Cardiac muscle cell (in vitro differentiated cells and primary cell): ENCODE measurements at regions not wholly inside any gene's neighbourhood (a gene's known extent, or its start where the extent isn't known, plus 50 kb on each side); places are given as distances from the start of the nearest gene placed in this dataset.

Source experiments
- DNase-seq, 2 donors: peaks; one replicate each; pipeline versions ENCODE4 v3.0.0 to v3.0.0-alpha.2; 2010 to 2017; ENCODE audit warnings: low read depth in 1 of 2, low spot score in 1 of 2
- H3K27ac ChIP-seq: fragments of 200-600 bp; sonication (generic); 2 replicates; pipeline ENCODE4 v1.5.1; 2016
- H3K27me3 ChIP-seq: fragments of 200-600 bp; sonication (generic); 2 replicates; pipeline ENCODE4 v1.6.0; 2016; ENCODE audit warnings: control low read depth
- H3K36me3 ChIP-seq: fragments of 200-600 bp; sonication (generic); 2 replicates; pipeline ENCODE4 v1.5.1; 2016; ENCODE audit warnings: control low read depth
- H3K4me1 ChIP-seq: fragments of 200-600 bp; sonication (generic); 2 replicates; pipeline ENCODE4 v1.8.1; 2017; ENCODE audit warnings: low read depth, mild to moderate bottlenecking, mixed run types
- H3K4me3 ChIP-seq: fragments of 200-600 bp; sonication (generic); 2 replicates; pipeline ENCODE4 v1.5.1; 2016; ENCODE audit warnings: mild to moderate bottlenecking
- H3K9me3 ChIP-seq: fragments of 200-600 bp; sonication (generic); 2 replicates; pipeline ENCODE4 v1.5.1; 2017; ENCODE audit warnings: low read depth, mild to moderate bottlenecking, control low read depth
- TF ChIP-seq, protein P1 (sequence below): IDR thresholded peaks from 2 replicates; pipeline ENCODE4 v1.5.1; 2012; ENCODE audit warnings: low read depth, mild to moderate bottlenecking, low read length

DNA sequence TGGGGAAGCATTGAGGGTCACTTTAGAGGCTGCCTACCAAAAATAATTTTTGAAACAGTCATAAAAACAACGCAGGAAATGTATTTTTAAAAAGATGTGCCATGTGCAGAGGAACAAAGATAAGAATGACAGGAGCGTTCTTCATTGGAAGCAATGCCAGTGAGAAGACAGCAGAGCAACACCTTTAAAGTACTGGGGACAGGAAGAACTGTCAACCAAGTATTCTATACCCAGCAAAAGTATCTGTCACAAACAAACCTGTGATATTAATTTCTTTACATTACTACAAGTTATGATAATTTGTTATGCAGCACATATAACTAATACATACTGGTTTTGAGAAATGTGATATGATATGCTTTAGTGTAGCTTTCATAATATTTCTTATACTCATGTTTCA, 675.6 kb downstream of the IRX1 start:
- no peak for DNase-seq
- Histone ChIP-seq H3K36me3 (no peaks in the 10 kb centered on the region), H3K9me3 (no peaks in the 10 kb centered on the region), H3K4me1 (no peaks in the 10 kb centered on the region), H3K4me3 (no peak overlapping the region), H3K27me3 (no peaks in the 10 kb centered on the region), H3K27ac (no peak overlapping the region)
- TF ChIP-seq, protein P1, sequence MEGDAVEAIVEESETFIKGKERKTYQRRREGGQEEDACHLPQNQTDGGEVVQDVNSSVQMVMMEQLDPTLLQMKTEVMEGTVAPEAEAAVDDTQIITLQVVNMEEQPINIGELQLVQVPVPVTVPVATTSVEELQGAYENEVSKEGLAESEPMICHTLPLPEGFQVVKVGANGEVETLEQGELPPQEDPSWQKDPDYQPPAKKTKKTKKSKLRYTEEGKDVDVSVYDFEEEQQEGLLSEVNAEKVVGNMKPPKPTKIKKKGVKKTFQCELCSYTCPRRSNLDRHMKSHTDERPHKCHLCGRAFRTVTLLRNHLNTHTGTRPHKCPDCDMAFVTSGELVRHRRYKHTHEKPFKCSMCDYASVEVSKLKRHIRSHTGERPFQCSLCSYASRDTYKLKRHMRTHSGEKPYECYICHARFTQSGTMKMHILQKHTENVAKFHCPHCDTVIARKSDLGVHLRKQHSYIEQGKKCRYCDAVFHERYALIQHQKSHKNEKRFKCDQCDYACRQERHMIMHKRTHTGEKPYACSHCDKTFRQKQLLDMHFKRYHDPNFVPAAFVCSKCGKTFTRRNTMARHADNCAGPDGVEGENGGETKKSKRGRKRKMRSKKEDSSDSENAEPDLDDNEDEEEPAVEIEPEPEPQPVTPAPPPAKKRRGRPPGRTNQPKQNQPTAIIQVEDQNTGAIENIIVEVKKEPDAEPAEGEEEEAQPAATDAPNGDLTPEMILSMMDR = no peak

DNA sequence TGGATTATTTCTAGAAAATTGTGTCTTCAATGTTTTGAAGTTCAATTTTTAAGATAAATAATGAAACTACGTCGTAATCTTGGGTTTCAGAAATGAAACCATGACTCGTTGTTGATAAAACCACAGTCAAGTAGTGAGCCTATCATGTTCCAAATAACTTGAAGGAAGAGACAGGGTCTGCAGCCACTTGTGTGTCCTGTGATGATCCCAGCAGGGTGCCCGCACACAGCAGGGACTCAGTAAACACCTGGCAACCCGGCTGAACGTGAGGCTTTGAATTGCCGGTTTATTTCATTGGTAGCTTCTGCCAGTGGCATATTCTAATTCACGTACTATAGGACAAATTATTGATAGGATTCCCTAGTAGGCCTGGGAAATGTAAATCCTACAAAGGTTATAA, 679.6 kb downstream of the IRX1 start:
- DNase-seq = no peak
- Histone ChIP-seq H3K4me1 (no peaks in the 10 kb centered on the region), H3K27me3 (no peaks in the 10 kb centered on the region), H3K36me3 (no peaks in the 10 kb centered on the region), H3K27ac (no peak overlapping the region), H3K9me3 (no peaks in the 10 kb centered on the region), H3K4me3 (no peak overlapping the region)
- TF ChIP-seq, protein P1 = no peak

DNA sequence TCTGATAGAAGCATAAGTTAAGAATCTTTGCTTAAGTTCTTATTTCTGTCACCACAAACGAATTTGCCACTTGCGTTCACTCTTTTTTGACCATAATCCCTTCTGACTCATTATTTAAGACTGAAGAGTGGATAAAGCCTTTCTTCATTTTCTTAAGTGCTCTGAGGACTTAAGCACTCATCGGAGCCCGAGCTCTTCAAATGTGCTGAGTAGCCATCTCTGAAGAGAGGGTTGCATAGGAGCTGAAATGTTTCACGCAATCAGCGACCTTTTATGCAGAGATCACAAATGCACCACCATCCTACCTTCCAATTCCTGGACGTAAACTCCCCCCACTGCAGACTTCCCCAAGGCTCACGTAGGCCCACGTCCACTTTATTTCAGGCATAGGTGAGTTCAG, 699.2 kb downstream of the IRX1 start:
- H3K4me1 ChIP-seq = peaks cover 7% of the 10 kb centered on the region
- TF ChIP-seq, protein P1 = no peak
- peak in 1 of 2 donors; percentile 64 for DNase-seq

DNA sequence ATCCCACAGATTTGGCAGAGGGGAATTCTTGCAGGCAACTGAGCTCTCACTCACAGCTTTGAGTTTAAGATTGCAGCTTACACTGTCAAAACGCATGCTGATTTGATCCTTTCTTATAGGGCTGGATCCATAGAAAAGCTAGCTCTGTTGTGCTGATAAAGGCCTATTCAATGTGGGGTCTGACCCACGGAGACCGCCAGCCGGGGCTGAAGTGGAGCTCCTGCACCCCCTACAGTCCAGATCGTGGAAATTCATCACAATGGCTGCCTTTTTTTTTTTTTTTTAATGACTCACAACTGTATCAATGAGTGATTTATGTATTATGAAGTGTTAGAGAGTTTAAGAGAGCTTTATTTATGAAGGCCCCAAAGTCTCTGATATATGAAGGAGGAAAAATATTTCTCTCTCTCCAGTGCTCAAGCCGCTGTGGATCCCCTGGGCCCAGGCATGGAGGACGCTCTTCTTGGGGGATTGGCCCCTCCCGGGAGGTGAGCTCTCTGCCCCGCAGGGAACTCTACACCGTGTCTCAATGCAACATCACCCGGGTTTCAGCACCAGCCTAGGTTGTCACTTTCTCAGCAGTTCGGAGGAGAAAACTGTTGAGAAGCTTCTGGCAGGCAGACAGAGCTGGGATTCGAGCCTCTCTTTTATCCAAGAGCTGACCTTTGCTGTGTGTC, 700.2 kb downstream of the IRX1 start:
- peak in 1 of 2 donors; percentile 77 for DNase-seq
- TF ChIP-seq, protein P1 = no peak
- H3K27ac ChIP-seq = no peak overlapping the region

More for the DNA sequence above, 699.2 kb downstream of the IRX1 start:
- Histone ChIP-seq H3K4me3 (no peak overlapping the region), H3K27me3 (peaks cover 23% of the 10 kb centered on the region), H3K9me3 (no peaks in the 10 kb centered on the region), H3K27ac (no peak overlapping the region), H3K36me3 (no peaks in the 10 kb centered on the region)

DNA sequence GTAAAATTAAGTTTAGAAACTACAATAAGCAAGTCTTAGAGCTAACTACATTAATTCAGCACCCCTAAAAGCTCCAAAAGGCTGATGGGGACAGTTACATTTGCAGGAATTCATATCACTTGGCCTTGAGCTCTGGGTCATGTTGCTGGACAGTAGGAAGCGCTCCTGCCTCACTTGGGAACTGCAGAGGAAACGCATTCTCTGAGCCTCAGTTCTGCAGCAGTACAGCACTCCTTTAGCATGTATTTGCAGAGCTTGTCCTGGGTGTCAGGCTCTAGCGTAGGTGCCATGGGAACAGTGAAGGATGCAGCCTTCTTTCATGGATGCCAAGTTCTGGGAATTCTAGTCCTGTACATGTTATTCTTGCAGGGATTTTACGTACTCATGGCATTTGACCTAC, 710.4 kb downstream of the IRX1 start:
- no peaks in the 10 kb centered on the region for H3K9me3 ChIP-seq
- H3K4me1 ChIP-seq = no peaks in the 10 kb centered on the region
- no peaks in the 10 kb centered on the region for H3K36me3 ChIP-seq
- H3K27me3 ChIP-seq = peaks cover 2% of the 10 kb centered on the region
- TF ChIP-seq, protein P1 = no peak
- H3K4me3 ChIP-seq = no peak overlapping the region
- DNase-seq = no peak
- H3K27ac ChIP-seq = no peak overlapping the region

More for the DNA sequence above, 700.2 kb downstream of the IRX1 start:
- Histone ChIP-seq H3K4me3 (no peak overlapping the region), H3K9me3 (no peaks in the 10 kb centered on the region), H3K36me3 (no peaks in the 10 kb centered on the region), H3K4me1 (peaks cover 7% of the 10 kb centered on the region), H3K27me3 (peaks cover 19% of the 10 kb centered on the region)
